ENCODE measurements at regions not wholly inside any gene's neighbourhood (a gene's known extent, or its start where the extent isn't known, plus 50 kb on each side); places are given as distances from the start of the nearest gene placed in this dataset.

- ATAC-seq, result no peak
- no peak for TF ChIP-seq OSR1 (CRISPR knock-in tag; IDR thresholded peaks at IDR 0.05)
Measured at GRCh38 chr2:59590798-59591197, 962.7 kb downstream of the BCL11A start.

GRCh38 chr2:59589881-59590280, 963.6 kb downstream of the BCL11A start:
- no peak for ATAC-seq
- TF ChIP-seq ZFP30 (CRISPR knock-in tag; IDR thresholded peaks at IDR 0.05), result no peak
- no peak for TF ChIP-seq TOX (CRISPR knock-in tag; IDR thresholded peaks at IDR 0.05; ENCODE audit: borderline replicate concordance)
- TF ChIP-seq POU6F1 (CRISPR knock-in tag; IDR thresholded peaks at IDR 0.05; ENCODE audit: borderline replicate concordance, low read depth), result no peak
- TF ChIP-seq ZNF8 (CRISPR knock-in tag; IDR thresholded peaks at IDR 0.05), result no peak
- no peak for TF ChIP-seq ISL1 (CRISPR knock-in tag; IDR thresholded peaks at IDR 0.05)
- TF ChIP-seq PATZ1 (CRISPR knock-in tag; IDR thresholded peaks at IDR 0.05; ENCODE audit: borderline replicate concordance), result no peak
- no peak for TF ChIP-seq BACH2 (CRISPR knock-in tag; IDR thresholded peaks at IDR 0.05; ENCODE audit: borderline replicate concordance)
- no peak for TF ChIP-seq CSRNP3 (CRISPR knock-in tag; IDR thresholded peaks at IDR 0.05)
- TF ChIP-seq TCF4 (CRISPR knock-in tag; IDR thresholded peaks at IDR 0.05; ENCODE audit: borderline replicate concordance), result no peak
- no peak for TF ChIP-seq ZC3H10 (CRISPR knock-in tag; IDR thresholded peaks at IDR 0.05)
- no peak for TF ChIP-seq OSR1 (CRISPR knock-in tag; IDR thresholded peaks at IDR 0.05)
- TF ChIP-seq PPARA (CRISPR knock-in tag; IDR thresholded peaks at IDR 0.05; ENCODE audit: borderline replicate concordance), result no peak
- no peak for TF ChIP-seq RARB (CRISPR knock-in tag; IDR thresholded peaks at IDR 0.05)
- TF ChIP-seq GLIS3 (CRISPR knock-in tag; IDR thresholded peaks at IDR 0.05), result no peak
- no peak for TF ChIP-seq TSHZ2 (CRISPR knock-in tag; IDR thresholded peaks at IDR 0.05)
- TF ChIP-seq ESRRG (CRISPR knock-in tag; IDR thresholded peaks at IDR 0.05), result no peak
- TF ChIP-seq ARNTL (CRISPR knock-in tag; IDR thresholded peaks at IDR 0.05; ENCODE audit: borderline replicate concordance, low read depth), result no peak

GRCh38 chr2:59588286-59588685, 965.2 kb downstream of the BCL11A start:
- no peak for ATAC-seq
- TF ChIP-seq TOX (CRISPR knock-in tag; IDR thresholded peaks at IDR 0.05; ENCODE audit: borderline replicate concordance), result no peak
- no peak for TF ChIP-seq ZFP30 (CRISPR knock-in tag; IDR thresholded peaks at IDR 0.05)
- no peak for TF ChIP-seq GLIS3 (CRISPR knock-in tag; IDR thresholded peaks at IDR 0.05)
- TF ChIP-seq ZFP3 (CRISPR knock-in tag; IDR thresholded peaks at IDR 0.05), result no peak
- no peak for TF ChIP-seq ZNF8 (CRISPR knock-in tag; IDR thresholded peaks at IDR 0.05)
- TF ChIP-seq CSRNP3 (CRISPR knock-in tag; IDR thresholded peaks at IDR 0.05), result no peak
- no peak for TF ChIP-seq TCF4 (CRISPR knock-in tag; IDR thresholded peaks at IDR 0.05; ENCODE audit: borderline replicate concordance)
- TF ChIP-seq PATZ1 (CRISPR knock-in tag; IDR thresholded peaks at IDR 0.05; ENCODE audit: borderline replicate concordance), result no peak
- TF ChIP-seq SNAI2 (CRISPR knock-in tag; IDR thresholded peaks at IDR 0.05), result no peak
- no peak for TF ChIP-seq BACH2 (CRISPR knock-in tag; IDR thresholded peaks at IDR 0.05; ENCODE audit: borderline replicate concordance)
- no peak for TF ChIP-seq POU6F1 (CRISPR knock-in tag; IDR thresholded peaks at IDR 0.05; ENCODE audit: borderline replicate concordance, low read depth)
- no peak for TF ChIP-seq ZNF70 (CRISPR knock-in tag; IDR thresholded peaks at IDR 0.05)
- TF ChIP-seq ISL1 (CRISPR knock-in tag; IDR thresholded peaks at IDR 0.05), result no peak
- TF ChIP-seq ESRRG (CRISPR knock-in tag; IDR thresholded peaks at IDR 0.05), result no peak
- no peak for TF ChIP-seq ARNTL (CRISPR knock-in tag; IDR thresholded peaks at IDR 0.05; ENCODE audit: borderline replicate concordance, low read depth)
- TF ChIP-seq TSHZ2 (CRISPR knock-in tag; IDR thresholded peaks at IDR 0.05), result no peak
